WTC11 (cell line): ENCODE measurements at regions not wholly inside any gene's neighbourhood (a gene's known extent, or its start where the extent isn't known, plus 50 kb on each side); places are given as distances from the start of the nearest gene placed in this dataset.

ENCODE experiments used
- NFYB ChIP-seq: sonication (generic); formaldehyde crosslinking; conservative IDR thresholded peaks from 2 replicates; pipeline ENCODE4 v1.8.0; 2022; ENCODE audit warnings: low read depth, missing genetic modification reagents
- ZBTB21 ChIP-seq: sonication (generic); formaldehyde crosslinking; IDR thresholded peaks from 2 replicates; pipeline ENCODE4 v1.8.1; 2023; ENCODE audit warnings: mild to moderate bottlenecking, missing genetic modification reagents, borderline replicate concordance
- ZNF317 ChIP-seq: sonication (generic); formaldehyde crosslinking; IDR thresholded peaks from 2 replicates; pipeline ENCODE4 v1.8.1; 2023; ENCODE audit warnings: low read depth, mild to moderate bottlenecking, moderate library complexity, missing genetic modification reagents, borderline replicate concordance
- TF ChIP-seq, protein P1 (sequence below): sonication (generic); formaldehyde crosslinking; IDR thresholded peaks from 2 replicates; pipeline ENCODE4 v1.8.1; 2022; ENCODE audit warnings: low read depth, missing genetic modification reagents, borderline replicate concordance
- TF ChIP-seq, protein P2 (sequence below): sonication (generic); formaldehyde crosslinking; IDR thresholded peaks from 2 replicates; pipeline ENCODE4 v1.8.0; 2022; ENCODE audit warnings: mild to moderate bottlenecking, missing genetic modification reagents
- TF ChIP-seq, protein P3 (sequence below): sonication (generic); formaldehyde crosslinking; IDR thresholded peaks from 2 replicates; pipeline ENCODE4 v1.8.0; 2022; ENCODE audit warnings: missing genetic modification reagents

DNA sequence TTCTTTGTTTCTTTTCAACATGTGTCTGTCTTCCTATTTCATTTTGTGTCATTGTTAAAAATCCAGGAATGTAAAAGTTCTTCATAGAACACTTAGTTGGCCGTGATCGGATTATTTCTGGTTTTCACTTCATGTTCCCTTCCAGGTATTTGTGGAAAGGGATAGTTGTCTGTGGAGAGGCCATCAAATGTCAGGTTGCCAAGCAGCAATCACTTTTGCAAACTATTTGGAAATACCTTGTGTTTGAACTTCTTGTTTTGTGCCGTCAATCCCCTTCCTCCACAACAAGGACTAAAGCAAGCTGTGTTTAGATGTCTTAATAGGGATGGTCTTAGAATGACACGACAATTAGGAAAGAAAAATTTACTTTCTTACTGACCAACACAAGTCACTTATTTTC, 116.9 kb upstream of the MPDZ start:
- TF ChIP-seq, protein P1, sequence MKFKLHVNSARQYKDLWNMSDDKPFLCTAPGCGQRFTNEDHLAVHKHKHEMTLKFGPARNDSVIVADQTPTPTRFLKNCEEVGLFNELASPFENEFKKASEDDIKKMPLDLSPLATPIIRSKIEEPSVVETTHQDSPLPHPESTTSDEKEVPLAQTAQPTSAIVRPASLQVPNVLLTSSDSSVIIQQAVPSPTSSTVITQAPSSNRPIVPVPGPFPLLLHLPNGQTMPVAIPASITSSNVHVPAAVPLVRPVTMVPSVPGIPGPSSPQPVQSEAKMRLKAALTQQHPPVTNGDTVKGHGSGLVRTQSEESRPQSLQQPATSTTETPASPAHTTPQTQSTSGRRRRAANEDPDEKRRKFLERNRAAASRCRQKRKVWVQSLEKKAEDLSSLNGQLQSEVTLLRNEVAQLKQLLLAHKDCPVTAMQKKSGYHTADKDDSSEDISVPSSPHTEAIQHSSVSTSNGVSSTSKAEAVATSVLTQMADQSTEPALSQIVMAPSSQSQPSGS: no peak
- no peak for TF ChIP-seq ZBTB21 (CRISPR knock-in tag)
- no peak for TF ChIP-seq NFYB
- TF ChIP-seq, protein P2, sequence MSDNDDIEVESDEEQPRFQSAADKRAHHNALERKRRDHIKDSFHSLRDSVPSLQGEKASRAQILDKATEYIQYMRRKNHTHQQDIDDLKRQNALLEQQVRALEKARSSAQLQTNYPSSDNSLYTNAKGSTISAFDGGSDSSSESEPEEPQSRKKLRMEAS (CRISPR knock-in tag): no peak
- TF ChIP-seq, protein P3, sequence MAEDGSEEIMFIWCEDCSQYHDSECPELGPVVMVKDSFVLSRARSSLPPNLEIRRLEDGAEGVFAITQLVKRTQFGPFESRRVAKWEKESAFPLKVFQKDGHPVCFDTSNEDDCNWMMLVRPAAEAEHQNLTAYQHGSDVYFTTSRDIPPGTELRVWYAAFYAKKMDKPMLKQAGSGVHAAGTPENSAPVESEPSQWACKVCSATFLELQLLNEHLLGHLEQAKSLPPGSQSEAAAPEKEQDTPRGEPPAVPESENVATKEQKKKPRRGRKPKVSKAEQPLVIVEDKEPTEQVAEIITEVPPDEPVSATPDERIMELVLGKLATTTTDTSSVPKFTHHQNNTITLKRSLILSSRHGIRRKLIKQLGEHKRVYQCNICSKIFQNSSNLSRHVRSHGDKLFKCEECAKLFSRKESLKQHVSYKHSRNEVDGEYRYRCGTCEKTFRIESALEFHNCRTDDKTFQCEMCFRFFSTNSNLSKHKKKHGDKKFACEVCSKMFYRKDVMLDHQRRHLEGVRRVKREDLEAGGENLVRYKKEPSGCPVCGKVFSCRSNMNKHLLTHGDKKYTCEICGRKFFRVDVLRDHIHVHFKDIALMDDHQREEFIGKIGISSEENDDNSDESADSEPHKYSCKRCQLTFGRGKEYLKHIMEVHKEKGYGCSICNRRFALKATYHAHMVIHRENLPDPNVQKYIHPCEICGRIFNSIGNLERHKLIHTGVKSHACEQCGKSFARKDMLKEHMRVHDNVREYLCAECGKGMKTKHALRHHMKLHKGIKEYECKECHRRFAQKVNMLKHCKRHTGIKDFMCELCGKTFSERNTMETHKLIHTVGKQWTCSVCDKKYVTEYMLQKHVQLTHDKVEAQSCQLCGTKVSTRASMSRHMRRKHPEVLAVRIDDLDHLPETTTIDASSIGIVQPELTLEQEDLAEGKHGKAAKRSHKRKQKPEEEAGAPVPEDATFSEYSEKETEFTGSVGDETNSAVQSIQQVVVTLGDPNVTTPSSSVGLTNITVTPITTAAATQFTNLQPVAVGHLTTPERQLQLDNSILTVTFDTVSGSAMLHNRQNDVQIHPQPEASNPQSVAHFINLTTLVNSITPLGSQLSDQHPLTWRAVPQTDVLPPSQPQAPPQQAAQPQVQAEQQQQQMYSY: no peak
- no peak for TF ChIP-seq ZNF317 (CRISPR knock-in tag)
